IMR-90 (cell line): ENCODE measurements at regions not wholly inside any gene's neighbourhood (a gene's known extent, or its start where the extent isn't known, plus 50 kb on each side); places are given as distances from the start of the nearest gene placed in this dataset.

ENCODE experiments used
- ATAC-seq: fragments of 200-7000 bp; cut with Tn5 transposase; 2 replicates; pipeline ENCODE4 v1.9.1; 2020; ENCODE audit warnings: low read depth, mild to moderate bottlenecking, moderate library complexity
- BruUV-seq: library from RNA; stranded (reverse); fragments of 400-500 nt; replicated peaks from 2 replicates; lab custom pipeline; 2021; lab: Mats Ljungman, UMichigan
- CTCF ChIA-PET: fragments of 300-600 bp; formaldehyde crosslinking; extraction: SDS; loops from one replicate; lab custom pipeline; 2021; ENCODE audit warnings: antibody characterized with exemption; lab: Yijun Ruan, JAX
- POLR2A ChIA-PET: fragments of 300-600 bp; sonication (Branson Sonifier 250); formaldehyde crosslinking; loops from one replicate; lab custom pipeline; 2022; ENCODE audit warnings: antibody characterized with exemption; ENCODE audit not compliant: unreplicated experiment; lab: Charles Lee
- DNase-seq: peaks from one replicate; pipeline ENCODE4 v3.0.0; 2013
- H2AFZ ChIP-seq: replicated peaks from 2 replicates; pipeline ENCODE3; 2013; ENCODE audit warnings: low read length, mild to moderate bottlenecking; ENCODE audit not compliant: poor library complexity
- H2AK5ac ChIP-seq: 2 replicates; pipeline ENCODE4 v1.6.1; 2013; ENCODE audit warnings: low read depth, low read length, inconsistent platforms
- H2AK9ac ChIP-seq: replicated peaks from 2 replicates; pipeline ENCODE3; 2013; ENCODE audit warnings: mild to moderate bottlenecking, low read depth, low read length, moderate library complexity; ENCODE audit not compliant: poor library complexity
- H2BK120ac ChIP-seq: 2 replicates; pipeline ENCODE4 v1.6.1; 2013; ENCODE audit warnings: low read depth, low read length, inconsistent platforms
- H2BK15ac ChIP-seq: 3 replicates; pipeline ENCODE4 v1.6.1; 2013; ENCODE audit warnings: low read depth, low read length, inconsistent platforms
- H2BK20ac ChIP-seq: 2 replicates; pipeline ENCODE4 v1.6.1; 2013; ENCODE audit warnings: low read depth, mild to moderate bottlenecking, inconsistent platforms, low read length, moderate library complexity
- H2BK5ac ChIP-seq: 2 replicates; pipeline ENCODE4 v1.6.1; 2013; ENCODE audit warnings: mild to moderate bottlenecking, low read depth, low read length, inconsistent platforms; ENCODE audit not compliant: poor library complexity, severe bottlenecking
- H3K14ac ChIP-seq: replicated peaks from 2 replicates; pipeline ENCODE4 v1.6.1; 2013; ENCODE audit warnings: low read depth, low read length, inconsistent platforms
- H3K18ac ChIP-seq: 2 replicates; pipeline ENCODE4 v1.6.1; 2013; ENCODE audit warnings: low read depth, low read length, control low read depth
- H3K23ac ChIP-seq: 2 replicates; pipeline ENCODE4 v1.6.1; 2013; ENCODE audit warnings: low read depth, low read length, inconsistent platforms
- H3K27ac ChIP-seq: 2 replicates; pipeline ENCODE4 v1.5.1; 2013; ENCODE audit warnings: mild to moderate bottlenecking, control low read depth, low read length; ENCODE audit not compliant: insufficient read depth
- H3K27me3 ChIP-seq: 2 replicates; pipeline ENCODE4 v1.6.1; 2013; ENCODE audit warnings: low read length; ENCODE audit not compliant: control insufficient read depth, insufficient read depth
- H3K36me3 ChIP-seq: 2 replicates; pipeline ENCODE4 v1.6.1; 2013; ENCODE audit warnings: low read length, mixed read lengths; ENCODE audit not compliant: control insufficient read depth, insufficient read depth
- H3K4ac ChIP-seq: 2 replicates; pipeline ENCODE4 v1.6.1; 2013; ENCODE audit warnings: low read depth, low read length, inconsistent platforms
- H3K4me1 ChIP-seq: 2 replicates; pipeline ENCODE4 v1.6.1; 2013; ENCODE audit warnings: low read length, mixed read lengths; ENCODE audit not compliant: control insufficient read depth, insufficient read depth
- H3K4me2 ChIP-seq: 2 replicates; pipeline ENCODE4 v1.6.1; 2013; ENCODE audit warnings: low read depth, mild to moderate bottlenecking, control low read depth, low read length, moderate library complexity
- H3K4me3 ChIP-seq: 2 replicates; pipeline ENCODE4 v1.5.1; 2013; ENCODE audit warnings: low read depth, mild to moderate bottlenecking, control low read depth, low read length, moderate library complexity; ENCODE audit not compliant: insufficient read depth
- H3K56ac ChIP-seq: 2 replicates; pipeline ENCODE4 v1.6.1; 2013; ENCODE audit warnings: low read length, inconsistent platforms; ENCODE audit not compliant: insufficient read depth; ENCODE audit errors: extremely low read depth
- H3K79me1 ChIP-seq, 2 experiments: 2 replicates each; pipeline ENCODE4 v1.6.1; 2013; ENCODE audit warnings: low read length in 2 of 2, inconsistent platforms in 1 of 2, low read depth in 1 of 2
- H3K9ac ChIP-seq: 2 replicates; pipeline ENCODE4 v1.6.1; 2013; ENCODE audit warnings: low read depth, low read length, control low read depth
- H3K9me1 ChIP-seq: 2 replicates; pipeline ENCODE4 v1.6.1; 2013; ENCODE audit warnings: low read length, inconsistent platforms; ENCODE audit not compliant: insufficient read depth
- H3K9me3 ChIP-seq: 2 replicates; pipeline ENCODE4 v1.6.1; 2013; ENCODE audit warnings: low read length; ENCODE audit not compliant: control insufficient read depth, insufficient read depth
- H4K20me1 ChIP-seq: 2 replicates; pipeline ENCODE4 v1.6.1; 2013; ENCODE audit warnings: low read length, inconsistent platforms; ENCODE audit not compliant: insufficient read depth
- H4K5ac ChIP-seq: 2 replicates; pipeline ENCODE4 v1.6.1; 2013; ENCODE audit warnings: mild to moderate bottlenecking, low read depth, low read length, control low read depth
- H4K8ac ChIP-seq, 2 experiments: 2 replicates each; pipeline ENCODE4 v1.6.1; 2013; ENCODE audit warnings: low read depth in 2 of 2, low read length in 2 of 2, control low read depth in 1 of 2, inconsistent platforms in 1 of 2
- H4K91ac ChIP-seq: 2 replicates; pipeline ENCODE4 v1.6.1; 2013; ENCODE audit warnings: low read depth, low read length, inconsistent platforms; ENCODE audit not compliant: insufficient read depth
- CHD1 ChIP-seq: IDR thresholded peaks from 2 replicates; pipeline ENCODE4 v1.6.1; 2012; ENCODE audit warnings: low read depth, low read length, improper control_type of control experiment
- FOS ChIP-seq: fragments of 150-350 bp; IDR thresholded peaks from 2 replicates; pipeline ENCODE4 v1.6.1; 2016; ENCODE audit warnings: low read depth, low read length
- MAFK ChIP-seq: IDR thresholded peaks from 2 replicates; pipeline ENCODE4 v1.6.1; 2012; ENCODE audit warnings: low read depth, low read length, improper control_type of control experiment
- MAZ ChIP-seq: IDR thresholded peaks from 2 replicates; pipeline ENCODE4 v1.6.1; 2012; ENCODE audit warnings: low read depth, mild to moderate bottlenecking, low read length, improper control_type of control experiment, moderate library complexity, borderline replicate concordance
- MXI1 ChIP-seq: IDR thresholded peaks from 2 replicates; pipeline ENCODE4 v1.6.1; 2012; ENCODE audit warnings: low read depth, mild to moderate bottlenecking, low read length, moderate library complexity, borderline replicate concordance
- POLR2A ChIP-seq: IDR thresholded peaks from 2 replicates; pipeline ENCODE4 v1.6.1; 2012; ENCODE audit warnings: mild to moderate bottlenecking, low read depth, low read length
- RAD21 ChIP-seq: IDR thresholded peaks from 2 replicates; pipeline ENCODE4 v1.6.1; 2012; ENCODE audit warnings: low read length, improper control_type of control experiment
- RCOR1 ChIP-seq: IDR thresholded peaks from 2 replicates; pipeline ENCODE4 v1.6.1; 2012; ENCODE audit warnings: mild to moderate bottlenecking, low read length, improper control_type of control experiment; ENCODE audit not compliant: insufficient replicate concordance
- WGBS, 2 experiments: methylation state at CpG; one replicate each; pipeline versions ENCODE4 v1.1.5 to v1.1.7; 2013; ENCODE audit warnings: missing lambda C conversion rate in 2 of 2; ENCODE audit not compliant: insufficient read length in 1 of 2; ENCODE audit errors: extremely low coverage in 2 of 2; 5-methylcytosine and 5-hydroxymethylcytosine counted together
- dilution Hi-C: fragments of 300-500 bp; cut with HindIII; formaldehyde crosslinking; loops from one replicate; pipeline ENCODE4 v1.14.3; 2018; ENCODE audit warnings: low sequenced_read_pairs; ENCODE audit not compliant: unreplicated experiment
- in situ Hi-C: fragments of 300-500 bp; cut with MboI; formaldehyde crosslinking; loops from 3 replicates; pipeline ENCODE4 v1.14.3; 2019; ENCODE audit warnings: low sequenced_read_pairs, inconsistent platforms, mixed read lengths
- intact Hi-C: fragments of 100-400 bp; cut with micrococcal nuclease; formaldehyde crosslinking; loops from 2 replicates; pipeline ENCODE4 v1.10.0; 2022
- TF ChIP-seq, protein P1 (sequence below): fragments of 150-350 bp; IDR thresholded peaks from 2 replicates; pipeline ENCODE4 v1.6.1; 2017; ENCODE audit warnings: mild to moderate bottlenecking, antibody characterized with exemption, low read length, low read depth
- TF ChIP-seq, protein P2 (sequence below): conservative IDR thresholded peaks from 2 replicates; pipeline ENCODE4 v1.5.1; 2012; ENCODE audit warnings: mild to moderate bottlenecking, low read depth, low read length, improper control_type of control experiment

DNA sequence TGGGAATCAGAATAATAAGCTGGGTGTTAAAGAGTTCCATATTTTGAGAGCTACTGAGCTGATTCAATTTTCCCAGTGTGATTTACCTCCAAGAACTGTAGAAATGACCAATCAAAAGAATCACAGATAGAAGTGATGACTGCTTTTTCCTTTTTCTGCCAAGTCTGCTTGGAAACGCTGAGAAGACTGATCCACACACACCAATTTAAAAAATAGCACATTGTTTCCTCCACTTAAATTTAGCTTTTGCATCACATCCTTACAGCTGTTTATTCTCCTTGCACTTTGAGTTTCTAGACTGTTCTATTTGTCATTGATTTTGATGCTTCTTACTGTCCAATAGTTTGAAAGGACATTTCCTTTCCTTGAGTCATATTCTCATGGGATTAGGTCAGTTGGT lies 590.3 kb upstream of the CHAC2 start:
- Histone ChIP-seq H2BK120ac (no peak overlapping the region), H3K27me3 (no peaks in the 10 kb centered on the region; the same call in 1 of the 2 replicates), H2BK20ac (no peak overlapping the region), H3K9ac (no peak overlapping the region), H2BK5ac (no peak overlapping the region), H2AFZ (no peak overlapping the region), H3K79me1 (no peaks in the 10 kb centered on the region), H3K14ac (no peak overlapping the region), H3K18ac (no peak overlapping the region), H3K9me1 (no peaks in the 10 kb centered on the region), H4K5ac (no peak overlapping the region), H4K91ac (no peak overlapping the region), H2AK5ac (no peak overlapping the region), H3K23ac (no peak overlapping the region), H4K20me1 (no peaks in the 10 kb centered on the region), H3K4me2 (no peak overlapping the region), H3K4ac (no peak overlapping the region), H4K8ac (no peak overlapping the region), H3K27ac (no peak overlapping the region), H3K9me3 (no peaks in the 10 kb centered on the region), H3K56ac (no peak overlapping the region), H3K4me3 (no peak overlapping the region), H3K4me1 (no peaks in the 10 kb centered on the region), H3K36me3 (no peaks in the 10 kb centered on the region), H2AK9ac (no peak overlapping the region), H2BK15ac (no peak overlapping the region)
- ChIA-PET POLR2A (no interaction called here), CTCF (no interaction called here)
- dilution Hi-C loops (no loop called here), in situ Hi-C loops (no loop called here), intact Hi-C loops (no loop called here)
- ATAC-seq (no peak), DNase-seq (no peak)
- no peak for TF ChIP-seq MAZ
- no peak for TF ChIP-seq CHD1
- TF ChIP-seq MXI1, result no peak
- no peak for TF ChIP-seq RAD21
- TF ChIP-seq POLR2A, result no peak
- TF ChIP-seq FOS, result no peak
- TF ChIP-seq, protein P1, sequence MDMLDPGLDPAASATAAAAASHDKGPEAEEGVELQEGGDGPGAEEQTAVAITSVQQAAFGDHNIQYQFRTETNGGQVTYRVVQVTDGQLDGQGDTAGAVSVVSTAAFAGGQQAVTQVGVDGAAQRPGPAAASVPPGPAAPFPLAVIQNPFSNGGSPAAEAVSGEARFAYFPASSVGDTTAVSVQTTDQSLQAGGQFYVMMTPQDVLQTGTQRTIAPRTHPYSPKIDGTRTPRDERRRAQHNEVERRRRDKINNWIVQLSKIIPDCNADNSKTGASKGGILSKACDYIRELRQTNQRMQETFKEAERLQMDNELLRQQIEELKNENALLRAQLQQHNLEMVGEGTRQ, result no peak
- TF ChIP-seq, protein P2, sequence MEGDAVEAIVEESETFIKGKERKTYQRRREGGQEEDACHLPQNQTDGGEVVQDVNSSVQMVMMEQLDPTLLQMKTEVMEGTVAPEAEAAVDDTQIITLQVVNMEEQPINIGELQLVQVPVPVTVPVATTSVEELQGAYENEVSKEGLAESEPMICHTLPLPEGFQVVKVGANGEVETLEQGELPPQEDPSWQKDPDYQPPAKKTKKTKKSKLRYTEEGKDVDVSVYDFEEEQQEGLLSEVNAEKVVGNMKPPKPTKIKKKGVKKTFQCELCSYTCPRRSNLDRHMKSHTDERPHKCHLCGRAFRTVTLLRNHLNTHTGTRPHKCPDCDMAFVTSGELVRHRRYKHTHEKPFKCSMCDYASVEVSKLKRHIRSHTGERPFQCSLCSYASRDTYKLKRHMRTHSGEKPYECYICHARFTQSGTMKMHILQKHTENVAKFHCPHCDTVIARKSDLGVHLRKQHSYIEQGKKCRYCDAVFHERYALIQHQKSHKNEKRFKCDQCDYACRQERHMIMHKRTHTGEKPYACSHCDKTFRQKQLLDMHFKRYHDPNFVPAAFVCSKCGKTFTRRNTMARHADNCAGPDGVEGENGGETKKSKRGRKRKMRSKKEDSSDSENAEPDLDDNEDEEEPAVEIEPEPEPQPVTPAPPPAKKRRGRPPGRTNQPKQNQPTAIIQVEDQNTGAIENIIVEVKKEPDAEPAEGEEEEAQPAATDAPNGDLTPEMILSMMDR, result no peak
- TF ChIP-seq MAFK, result no peak
- TF ChIP-seq RCOR1, result no peak
- no TSS peak for BruUV-seq
- no CpG with 5 or more reads among the region's 1 CpG for WGBS, 2 experiments
